B cell (primary cell): ENCODE measurements at regions not wholly inside any gene's neighbourhood (a gene's known extent, or its start where the extent isn't known, plus 50 kb on each side); places are given as distances from the start of the nearest gene placed in this dataset.

ENCODE experiments used
- ATAC-seq: fragments of 200-7000 bp; cut with Tn5 transposase; one replicate; pipeline ENCODE4 v1.10.0; 2021; ENCODE audit warnings: low read depth, mild to moderate bottlenecking, moderate number of reproducible peaks, moderate library complexity
- CTCF ChIA-PET: fragments of 350-600 bp; sonication (Branson Sonifier 250); formaldehyde crosslinking; loops from one replicate; lab custom pipeline; 2021; ENCODE audit warnings: antibody characterized with exemption, inconsistent platforms; lab: Charles Lee
- POLR2A ChIA-PET: fragments of 350-600 bp; sonication (Branson Sonifier 250); formaldehyde crosslinking; loops from one replicate; lab custom pipeline; 2021; ENCODE audit warnings: antibody characterized with exemption; lab: Charles Lee
- DNase-seq: peaks from one replicate; pipeline ENCODE4 v3.0.0; 2013
- H2AFZ ChIP-seq: 2 replicates; pipeline ENCODE4 v1.6.1; 2012; ENCODE audit warnings: mild to moderate bottlenecking, low read depth, low read length; ENCODE audit not compliant: insufficient read depth, poor library complexity, severe bottlenecking
- H3K27ac ChIP-seq, 2 donors: 1 replicate in 1 of 2; 2 replicates in 1 of 2; pipeline ENCODE4 v1.5.1; 2012 to 2013; ENCODE audit warnings: low read length in 2 of 2, mild to moderate bottlenecking in 2 of 2, moderate library complexity in 1 of 2
- H3K27me3 ChIP-seq, 4 experiments: fragments of 200-600 bp in 1 of 4; sonication (generic) in 1 of 4; replicated peaks in 1 of 4; 1 replicate in 2 of 4; 2 replicates in 2 of 4; pipeline versions ENCODE4 v1.6.1 to v1.7.0; 2013 to 2016; ENCODE audit warnings: low read length in 3 of 4, mild to moderate bottlenecking in 2 of 4, mixed read lengths in 1 of 4, moderate library complexity in 1 of 4; ENCODE audit not compliant: insufficient read depth in 4 of 4, control insufficient read depth in 3 of 4; ENCODE audit errors: control extremely low read depth in 1 of 4
- H3K36me3 ChIP-seq, 2 experiments: replicated peaks in 1 of 2; 1 replicate in 1 of 2; 2 replicates in 1 of 2; pipeline versions ENCODE4 v1.6.1 to v1.7.1; 2013; ENCODE audit warnings: low read length in 1 of 2; ENCODE audit not compliant: insufficient read depth in 2 of 2, control insufficient read depth in 1 of 2; ENCODE audit errors: control extremely low read depth in 1 of 2, extremely low read depth in 1 of 2
- H3K4me1 ChIP-seq, 2 donors: fragments of 200-600 bp in 1 of 2; sonication (generic) in 1 of 2; 1 replicate in 1 of 2; 2 replicates in 1 of 2; pipeline versions ENCODE4 v1.5.1 to v1.6.1; 2013 to 2017; ENCODE audit warnings: low read length in 2 of 2; ENCODE audit not compliant: control insufficient read depth in 2 of 2, insufficient read depth in 2 of 2
- H3K4me2 ChIP-seq: replicated peaks from 2 replicates; pipeline ENCODE3; 2012; ENCODE audit warnings: mild to moderate bottlenecking, low read depth, low read length; ENCODE audit not compliant: poor library complexity, severe bottlenecking
- H3K4me3 ChIP-seq, 5 experiments: fragments of 200-600 bp in 1 of 5; sonication (generic) in 1 of 5; 1 replicate in 3 of 5; 2 replicates in 2 of 5; pipeline versions ENCODE4 v1.5.1 to v1.7.0; 2011 to 2016; ENCODE audit warnings: low read length in 4 of 5, mild to moderate bottlenecking in 4 of 5, low read depth in 2 of 5, control low read depth in 1 of 5, moderate library complexity in 1 of 5; ENCODE audit not compliant: insufficient read depth in 1 of 5; ENCODE audit errors: control extremely low read depth in 1 of 5, extremely low read depth in 1 of 5
- H3K79me2 ChIP-seq: fragments of 200-600 bp; sonication (generic); one replicate; pipeline ENCODE4 v1.6.0; 2016; ENCODE audit warnings: low read length; ENCODE audit not compliant: control insufficient read depth, insufficient read depth
- H3K9ac ChIP-seq: fragments of 200-600 bp; sonication (generic); 2 replicates; pipeline ENCODE4 v1.6.1; 2017; ENCODE audit warnings: mild to moderate bottlenecking, low read length, moderate library complexity
- H3K9me3 ChIP-seq, 3 donors: one replicate each; pipeline versions ENCODE4 v1.6.1 to v1.7.1; 2013; ENCODE audit warnings: low read length in 2 of 3; ENCODE audit not compliant: control insufficient read depth in 2 of 3, insufficient read depth in 1 of 3; ENCODE audit errors: control extremely low read depth in 1 of 3
- H4K20me1 ChIP-seq: 2 replicates; pipeline ENCODE4 v1.6.0; 2012; ENCODE audit warnings: mild to moderate bottlenecking, low read length; ENCODE audit not compliant: insufficient read depth, control insufficient read depth, poor library complexity, severe bottlenecking
- H3K27ac Mint-ChIP-seq: one replicate; pipeline ENCODE4 v1.8.0; 2021; ENCODE audit warnings: mixed read lengths
- H3K27me3 Mint-ChIP-seq: one replicate; pipeline ENCODE4 v1.8.0; 2021; ENCODE audit warnings: mixed read lengths
- H3K4me1 Mint-ChIP-seq: one replicate; pipeline ENCODE4 v1.8.0; 2021; ENCODE audit warnings: mixed read lengths
- H3K4me3 Mint-ChIP-seq: one replicate; pipeline ENCODE4 v1.8.0; 2021; ENCODE audit warnings: mixed read lengths
- H3K9me3 Mint-ChIP-seq: one replicate; pipeline ENCODE4 v1.8.0; 2022; ENCODE audit warnings: mixed read lengths; ENCODE audit not compliant: insufficient read depth
- EZH2 ChIP-seq: IDR thresholded peaks from 2 replicates; pipeline ENCODE4 v1.6.1; 2012; ENCODE audit warnings: borderline replicate concordance, low read depth, mild to moderate bottlenecking, moderate library complexity, low read length; ENCODE audit not compliant: insufficient read depth, poor library complexity, severe bottlenecking
- WGBS: methylation state at CpG from one replicate; pipeline ENCODE4 v1.1.5; 2013; ENCODE audit warnings: missing lambda C conversion rate; ENCODE audit not compliant: insufficient coverage; 5-methylcytosine and 5-hydroxymethylcytosine counted together
- intact Hi-C: fragments of 100-400 bp; cut with micrococcal nuclease; formaldehyde crosslinking; loops from one replicate; pipeline ENCODE4 v1.10.0; 2022
- TF ChIP-seq, protein P1 (sequence below): fragments of 200-600 bp; IDR thresholded peaks from one replicate; pipeline ENCODE4 v1.8.0; 2022; ENCODE audit warnings: antibody characterized with exemption, mild to moderate bottlenecking

DNA sequence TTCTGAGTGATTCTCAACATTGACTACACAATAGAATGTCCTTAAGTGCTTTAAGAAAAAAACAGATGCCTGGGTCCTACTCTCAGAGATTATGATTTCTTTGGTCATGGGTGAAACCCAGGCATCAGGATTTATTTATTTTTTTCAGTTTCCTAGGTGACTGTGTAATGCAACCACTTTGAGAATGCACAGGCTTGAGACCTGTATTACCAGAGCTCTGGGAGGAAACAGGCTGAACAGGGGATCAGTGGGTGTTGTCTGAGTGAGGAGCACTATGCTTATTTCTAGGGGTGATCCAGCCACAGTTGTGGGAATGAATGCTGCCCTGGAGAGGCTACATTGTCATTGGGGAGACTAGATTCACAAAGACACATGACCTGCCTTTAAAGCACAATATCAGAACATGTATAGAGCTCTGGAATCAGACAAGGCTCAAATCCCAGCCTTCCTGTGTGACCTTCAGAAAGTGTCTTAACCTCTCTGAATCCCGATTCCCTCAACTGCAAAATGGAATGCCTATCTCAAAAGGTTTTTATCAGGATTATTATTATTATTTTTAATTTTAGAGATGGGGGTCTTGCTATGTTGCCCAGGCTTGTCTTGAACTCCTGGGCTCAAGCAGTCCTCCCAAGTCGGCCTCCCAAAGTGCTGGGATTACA, 61.6 kb upstream of the PRPS1 start:
- DNase-seq (no peak), ATAC-seq (no peak)
- Histone ChIP-seq H3K9ac (no peak overlapping the region), H2AFZ (no peak overlapping the region), H3K9me3 (no peaks in the 10 kb centered on the region), H4K20me1 (no peaks in the 10 kb centered on the region), H3K27me3 (no peaks in the 10 kb centered on the region), H3K4me3 (no peak overlapping the region), H3K79me2 (no peaks in the 10 kb centered on the region), H3K27ac (no peak overlapping the region), H3K4me2 (no peak overlapping the region), H3K4me1 (no peaks in the 10 kb centered on the region), H3K36me3 (no peaks in the 10 kb centered on the region)
- no peak overlapping the region for H3K27ac Mint-ChIP-seq
- WGBS: no CpG with 5 or more reads among the region's 2 CpGs
- H3K9me3 Mint-ChIP-seq: no peaks in the 10 kb centered on the region
- H3K4me1 Mint-ChIP-seq: no peaks in the 10 kb centered on the region
- no peak overlapping the region for H3K4me3 Mint-ChIP-seq
- no peaks in the 10 kb centered on the region for H3K27me3 Mint-ChIP-seq
- TF ChIP-seq EZH2: no peak
- TF ChIP-seq, protein P1, sequence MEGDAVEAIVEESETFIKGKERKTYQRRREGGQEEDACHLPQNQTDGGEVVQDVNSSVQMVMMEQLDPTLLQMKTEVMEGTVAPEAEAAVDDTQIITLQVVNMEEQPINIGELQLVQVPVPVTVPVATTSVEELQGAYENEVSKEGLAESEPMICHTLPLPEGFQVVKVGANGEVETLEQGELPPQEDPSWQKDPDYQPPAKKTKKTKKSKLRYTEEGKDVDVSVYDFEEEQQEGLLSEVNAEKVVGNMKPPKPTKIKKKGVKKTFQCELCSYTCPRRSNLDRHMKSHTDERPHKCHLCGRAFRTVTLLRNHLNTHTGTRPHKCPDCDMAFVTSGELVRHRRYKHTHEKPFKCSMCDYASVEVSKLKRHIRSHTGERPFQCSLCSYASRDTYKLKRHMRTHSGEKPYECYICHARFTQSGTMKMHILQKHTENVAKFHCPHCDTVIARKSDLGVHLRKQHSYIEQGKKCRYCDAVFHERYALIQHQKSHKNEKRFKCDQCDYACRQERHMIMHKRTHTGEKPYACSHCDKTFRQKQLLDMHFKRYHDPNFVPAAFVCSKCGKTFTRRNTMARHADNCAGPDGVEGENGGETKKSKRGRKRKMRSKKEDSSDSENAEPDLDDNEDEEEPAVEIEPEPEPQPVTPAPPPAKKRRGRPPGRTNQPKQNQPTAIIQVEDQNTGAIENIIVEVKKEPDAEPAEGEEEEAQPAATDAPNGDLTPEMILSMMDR: no peak
- ChIA-PET CTCF (no interaction called here), POLR2A (no interaction called here)
- intact Hi-C loops: no loop called here

DNA sequence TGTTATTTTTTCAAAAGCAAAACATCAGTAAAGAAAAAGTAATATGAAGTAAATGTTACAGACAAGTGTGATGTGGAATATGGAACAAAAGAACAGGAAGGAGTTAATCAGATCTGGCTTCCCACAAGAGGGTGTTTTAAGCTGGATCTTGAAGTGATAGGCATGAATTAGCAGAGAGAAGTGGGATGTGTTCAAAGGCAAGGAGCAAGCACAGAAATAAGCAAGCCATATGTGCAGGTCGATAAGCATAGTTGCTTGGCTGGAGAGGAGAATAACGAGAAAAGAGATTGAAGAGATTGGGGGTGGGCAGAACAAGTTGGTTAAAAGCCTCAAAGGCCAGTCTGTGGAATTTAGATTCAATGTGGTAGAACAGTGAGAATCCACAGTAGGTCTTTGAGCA, 60.9 kb upstream of the PRPS1 start:
- Histone ChIP-seq H3K36me3 (no peaks in the 10 kb centered on the region), H3K9me3 (no peaks in the 10 kb centered on the region), H3K27me3 (no peaks in the 10 kb centered on the region), H2AFZ (no peak overlapping the region), H3K79me2 (no peaks in the 10 kb centered on the region), H3K9ac (no peak overlapping the region), H3K4me3 (no peak overlapping the region), H3K4me2 (no peak overlapping the region), H4K20me1 (no peaks in the 10 kb centered on the region), H3K4me1 (no peaks in the 10 kb centered on the region), H3K27ac (no peak overlapping the region)
- H3K4me1 Mint-ChIP-seq: no peaks in the 10 kb centered on the region
- POLR2A ChIA-PET: no interaction called here
- TF ChIP-seq, protein P1: no peak
- TF ChIP-seq EZH2: no peak
- H3K4me3 Mint-ChIP-seq: no peak overlapping the region
- H3K27me3 Mint-ChIP-seq: no peaks in the 10 kb centered on the region
- WGBS: 29% methylated on average over 2 of the region's 2 CpGs
- intact Hi-C loops: no loop called here
- H3K27ac Mint-ChIP-seq: no peak overlapping the region
- H3K9me3 Mint-ChIP-seq: no peaks in the 10 kb centered on the region
- CTCF ChIA-PET: no interaction called here
- DNase-seq (no peak), ATAC-seq (no peak)
